IPS-18a (cell line): ENCODE measurements at regions not wholly inside any gene's neighbourhood (a gene's known extent, or its start where the extent isn't known, plus 50 kb on each side); places are given as distances from the start of the nearest gene placed in this dataset.

Source experiments
- H3K27ac ChIP-seq: one replicate; pipeline ENCODE4 v1.5.1; 2013; ENCODE audit warnings: low read length
- H3K27me3 ChIP-seq: one replicate; pipeline ENCODE4 v1.6.1; 2013; ENCODE audit warnings: mild to moderate bottlenecking, low read length; ENCODE audit not compliant: control insufficient read depth, insufficient read depth
- H3K36me3 ChIP-seq: one replicate; pipeline ENCODE4 v1.6.1; 2013; ENCODE audit warnings: low read depth, low read length; ENCODE audit not compliant: control insufficient read depth
- H3K4me1 ChIP-seq: one replicate; pipeline ENCODE4 v1.6.1; 2013; ENCODE audit warnings: low read depth, low read length; ENCODE audit not compliant: control insufficient read depth
- H3K4me3 ChIP-seq: one replicate; pipeline ENCODE4 v1.5.1; 2013; ENCODE audit warnings: low read length
- H3K9ac ChIP-seq: one replicate; pipeline ENCODE4 v1.6.1; 2013; ENCODE audit warnings: mild to moderate bottlenecking, low read length, moderate library complexity
- H3K9me3 ChIP-seq: one replicate; pipeline ENCODE4 v1.6.1; 2013; ENCODE audit warnings: low read depth, low read length; ENCODE audit not compliant: control insufficient read depth

DNA sequence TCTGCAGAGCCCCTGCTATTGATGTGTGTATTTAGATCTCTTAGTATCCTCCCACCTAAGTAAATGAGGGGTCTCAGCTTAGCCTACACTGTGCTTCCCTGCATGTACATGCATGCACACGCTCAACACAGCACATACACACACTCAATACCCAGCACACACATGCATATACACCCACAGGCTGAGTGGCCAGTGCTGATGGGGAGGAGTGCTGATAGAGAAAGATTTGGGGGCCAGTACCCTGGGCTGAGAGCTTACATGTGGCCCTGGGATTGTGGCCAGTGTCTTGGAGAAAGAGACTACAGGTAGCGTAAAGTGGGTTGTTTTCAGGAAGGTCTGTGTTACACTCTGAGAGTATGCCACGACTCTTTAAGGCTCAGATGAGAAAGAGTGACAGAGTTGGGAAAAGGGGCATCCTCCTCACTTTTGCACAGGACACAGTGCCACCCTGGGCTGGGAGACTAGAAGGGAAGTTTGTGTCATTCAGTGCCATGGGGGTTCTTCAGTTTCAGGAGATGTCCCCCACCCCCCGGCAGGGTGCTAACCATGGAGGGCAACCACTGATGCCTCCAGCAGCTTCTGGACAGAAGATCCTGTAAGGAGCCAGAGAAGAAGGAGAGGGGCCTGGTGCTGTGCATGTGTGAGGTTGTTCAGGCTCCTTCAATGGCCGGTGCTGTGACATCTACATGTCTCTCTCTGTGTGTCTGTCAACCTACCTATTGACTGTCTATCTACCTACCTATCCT is 166.8 kb downstream of the RHOU start:
- Histone ChIP-seq H3K27ac (no peak overlapping the region), H3K9ac (no peak overlapping the region), H3K27me3 (no peaks in the 10 kb centered on the region)

GRCh38 chr1:228902781-228903433 is 167.6 kb downstream of the RHOU start:
- no peak overlapping the region for H3K4me3 ChIP-seq
- no peaks in the 10 kb centered on the region for H3K36me3 ChIP-seq
- H3K4me1 ChIP-seq, result peaks cover 14% of the 10 kb centered on the region
- H3K27ac ChIP-seq, result no peak overlapping the region
- H3K9me3 ChIP-seq, result no peaks in the 10 kb centered on the region
- H3K27me3 ChIP-seq, result no peaks in the 10 kb centered on the region
- H3K9ac ChIP-seq, result no peak overlapping the region

More for the DNA sequence above, 166.8 kb downstream of the RHOU start:
- H3K4me3 ChIP-seq, result no peak overlapping the region
- no peaks in the 10 kb centered on the region for H3K9me3 ChIP-seq
- no peaks in the 10 kb centered on the region for H3K36me3 ChIP-seq
- peaks cover 14% of the 10 kb centered on the region for H3K4me1 ChIP-seq

DNA sequence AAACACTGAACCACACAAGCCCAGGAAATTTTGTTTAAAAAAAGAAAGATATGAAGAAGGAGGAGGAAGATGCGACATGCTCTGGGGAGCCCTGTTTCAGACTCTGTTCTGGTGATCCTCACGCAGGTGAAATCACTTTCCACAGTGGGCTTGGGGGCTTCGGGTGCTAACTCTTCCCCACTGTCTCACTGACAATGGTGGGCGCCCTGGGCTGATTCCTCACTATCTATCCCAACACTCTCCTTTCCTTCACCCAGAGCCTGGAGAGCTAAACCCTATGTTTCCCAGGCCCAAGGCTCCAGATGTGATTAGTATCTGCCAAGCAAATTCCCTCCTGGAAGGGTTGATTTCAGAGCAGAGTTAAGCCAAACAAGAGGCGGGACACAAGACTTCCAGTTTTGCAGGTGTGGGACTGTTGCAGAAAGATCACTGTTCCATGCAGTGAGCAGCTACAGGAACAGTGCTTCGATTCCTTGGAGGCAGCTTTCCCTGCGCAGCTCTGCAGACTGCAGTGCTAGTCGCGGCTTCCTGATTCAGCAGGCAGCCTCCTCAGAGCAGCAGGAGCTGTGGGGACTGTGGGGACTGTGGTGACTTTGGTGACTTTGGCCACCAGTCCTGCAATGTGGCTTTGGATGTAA is 168.3 kb downstream of the RHOU start:
- no peaks in the 10 kb centered on the region for H3K36me3 ChIP-seq
- H3K9ac ChIP-seq, result no peak overlapping the region
- H3K4me1 ChIP-seq, result peaks cover 14% of the 10 kb centered on the region
- no peaks in the 10 kb centered on the region for H3K27me3 ChIP-seq
- H3K9me3 ChIP-seq, result no peaks in the 10 kb centered on the region
- no peak overlapping the region for H3K27ac ChIP-seq
- no peak overlapping the region for H3K4me3 ChIP-seq

- H3K4me3 ChIP-seq, result no peak overlapping the region
- H3K4me1 ChIP-seq, result peaks cover 14% of the 10 kb centered on the region
- H3K27me3 ChIP-seq, result no peaks in the 10 kb centered on the region
- H3K9me3 ChIP-seq, result no peaks in the 10 kb centered on the region
- H3K36me3 ChIP-seq, result no peaks in the 10 kb centered on the region
- H3K27ac ChIP-seq, result no peak overlapping the region
- H3K9ac ChIP-seq, result no peak overlapping the region
These were observed 168.9 kb downstream of the RHOU start for GRCh38 chr1:228904222-228904621.

GRCh38 chr1:228905701-228906101 is 170.4 kb downstream of the RHOU start:
- no peaks in the 10 kb centered on the region for H3K27me3 ChIP-seq
- H3K9ac ChIP-seq, result no peak overlapping the region
- no peaks in the 10 kb centered on the region for H3K9me3 ChIP-seq
- H3K4me3 ChIP-seq, result no peak overlapping the region
- H3K27ac ChIP-seq, result no peak overlapping the region
- no peaks in the 10 kb centered on the region for H3K36me3 ChIP-seq
- H3K4me1 ChIP-seq, result peaks cover 6% of the 10 kb centered on the region

- H3K27ac ChIP-seq, result no peak overlapping the region
- no peak overlapping the region for H3K9ac ChIP-seq
- H3K27me3 ChIP-seq, result no peaks in the 10 kb centered on the region
- no peaks in the 10 kb centered on the region for H3K36me3 ChIP-seq
- no peak overlapping the region for H3K4me3 ChIP-seq
- H3K9me3 ChIP-seq, result no peaks in the 10 kb centered on the region
- peaks cover 3% of the 10 kb centered on the region for H3K4me1 ChIP-seq
These were observed 171.1 kb downstream of the RHOU start for GRCh38 chr1:228906223-228906860.

DNA sequence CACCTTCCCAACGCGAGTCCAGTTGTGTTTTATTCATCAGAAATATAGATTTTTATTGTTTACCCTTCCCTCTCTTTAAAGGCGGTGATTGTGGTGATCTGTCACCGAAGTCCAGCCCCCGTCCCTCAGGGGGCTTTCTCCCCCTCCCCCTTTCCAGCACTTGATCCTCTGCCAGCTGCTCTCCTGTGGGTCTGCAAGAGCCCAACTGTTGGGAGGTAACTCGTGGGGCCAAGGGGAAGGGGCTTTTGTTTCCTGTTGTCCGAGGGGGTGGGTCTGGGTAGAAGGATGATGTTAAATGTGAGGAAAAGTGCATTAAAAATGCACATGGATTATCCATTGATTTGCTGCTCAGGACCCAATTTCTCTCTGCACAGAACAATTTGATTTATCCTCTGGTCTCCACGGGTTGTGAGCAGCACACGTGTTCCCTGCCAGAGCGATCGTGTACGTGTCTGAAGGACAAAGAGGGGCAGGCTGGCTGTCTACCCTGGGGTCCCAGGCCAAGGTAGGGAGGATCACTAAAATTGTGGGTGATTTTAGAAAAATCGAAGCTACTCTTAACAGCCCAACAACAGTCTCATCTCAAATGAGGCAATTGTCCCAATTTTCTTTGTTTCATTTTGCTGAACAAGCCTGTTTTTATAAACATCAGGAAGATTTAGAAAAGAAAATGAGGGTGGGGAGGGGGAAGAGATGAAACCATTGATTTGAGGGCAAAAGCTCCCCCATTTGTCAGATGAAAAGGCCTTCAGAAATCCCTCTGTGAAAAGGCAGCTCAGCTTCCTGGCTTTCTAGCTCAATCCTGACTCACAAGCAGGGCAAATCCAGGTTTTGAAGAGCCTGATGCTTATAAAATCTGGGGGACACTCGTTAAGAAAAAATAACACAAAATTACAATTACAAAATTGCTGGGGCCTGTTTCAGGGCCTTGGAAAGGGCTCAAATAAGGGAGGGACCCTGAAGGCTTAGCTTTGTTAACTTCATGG is 176.2 kb downstream of the RHOU start:
- no peaks in the 10 kb centered on the region for H3K27me3 ChIP-seq
- H3K36me3 ChIP-seq, result no peaks in the 10 kb centered on the region
- H3K4me1 ChIP-seq, result peaks cover 23% of the 10 kb centered on the region
- H3K27ac ChIP-seq, result no peak overlapping the region
- H3K4me3 ChIP-seq, result no peak overlapping the region
- H3K9ac ChIP-seq, result no peak overlapping the region
- no peaks in the 10 kb centered on the region for H3K9me3 ChIP-seq

DNA sequence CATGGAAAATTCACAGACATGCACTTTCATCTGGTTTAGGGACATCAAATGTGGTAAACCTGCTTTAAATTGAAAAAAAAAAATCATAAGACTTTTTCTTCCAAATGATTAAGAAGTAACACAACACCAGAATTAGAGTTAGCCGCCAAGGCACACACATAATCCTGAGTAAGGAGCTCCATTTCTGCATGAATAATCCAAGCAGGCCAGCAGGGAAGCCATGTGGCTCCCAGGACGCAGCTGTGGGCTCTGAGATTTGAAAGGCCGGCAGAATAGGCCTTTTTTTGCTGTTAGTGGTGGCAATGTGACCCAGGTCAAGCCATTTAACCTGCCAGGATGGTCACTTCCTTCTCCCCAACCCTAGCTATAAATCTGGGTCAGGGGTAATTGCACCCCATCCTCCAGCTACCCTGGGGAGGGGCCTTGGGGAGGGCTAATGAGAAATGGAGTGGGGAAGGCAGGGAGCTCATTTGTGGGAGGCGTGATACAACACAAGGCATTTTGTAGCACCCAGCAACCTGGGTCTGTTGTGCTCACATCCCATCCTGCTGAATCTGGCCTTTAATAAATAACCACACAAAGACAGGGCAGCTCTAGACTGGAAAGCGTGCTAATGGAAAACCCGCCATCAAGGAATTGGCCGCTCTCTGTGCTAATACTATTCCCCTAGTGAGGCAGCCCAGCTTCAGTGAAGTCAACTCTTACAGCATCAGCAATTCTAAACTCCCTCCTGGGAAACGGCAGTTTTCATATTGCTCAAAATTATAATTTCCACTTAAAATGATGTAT is 178.5 kb downstream of the RHOU start:
- H3K4me3 ChIP-seq, result no peak overlapping the region

DNA sequence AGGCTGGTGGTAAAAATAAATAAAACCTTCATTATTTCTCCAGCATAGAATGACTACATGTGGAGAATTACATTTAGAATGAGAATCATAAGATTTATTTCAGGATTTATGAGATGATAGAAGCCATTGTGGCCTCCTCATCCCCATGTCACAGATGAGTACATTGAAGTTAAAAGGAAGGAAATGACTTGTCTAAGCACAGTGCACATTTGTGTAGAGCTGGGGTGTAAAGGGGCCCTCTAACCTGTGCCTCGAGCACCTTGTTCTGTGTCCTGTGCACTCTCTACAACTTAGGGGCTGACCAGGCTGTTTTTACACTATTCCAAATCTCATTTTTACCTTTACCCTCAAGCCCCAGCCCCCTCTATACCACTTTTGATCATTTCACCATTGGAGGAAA is 179.4 kb downstream of the RHOU start:
- no peak overlapping the region for H3K9ac ChIP-seq
- no peaks in the 10 kb centered on the region for H3K27me3 ChIP-seq
- peaks cover 23% of the 10 kb centered on the region for H3K4me1 ChIP-seq
- H3K9me3 ChIP-seq, result no peaks in the 10 kb centered on the region
- no peak overlapping the region for H3K27ac ChIP-seq
- H3K36me3 ChIP-seq, result no peaks in the 10 kb centered on the region
- no peak overlapping the region for H3K4me3 ChIP-seq

More for the DNA sequence above, 178.5 kb downstream of the RHOU start:
- no peaks in the 10 kb centered on the region for H3K9me3 ChIP-seq
- H3K9ac ChIP-seq, result no peak overlapping the region
- H3K36me3 ChIP-seq, result no peaks in the 10 kb centered on the region
- H3K4me1 ChIP-seq, result peaks cover 23% of the 10 kb centered on the region
- H3K27ac ChIP-seq, result no peak overlapping the region
- H3K27me3 ChIP-seq, result no peaks in the 10 kb centered on the region

DNA sequence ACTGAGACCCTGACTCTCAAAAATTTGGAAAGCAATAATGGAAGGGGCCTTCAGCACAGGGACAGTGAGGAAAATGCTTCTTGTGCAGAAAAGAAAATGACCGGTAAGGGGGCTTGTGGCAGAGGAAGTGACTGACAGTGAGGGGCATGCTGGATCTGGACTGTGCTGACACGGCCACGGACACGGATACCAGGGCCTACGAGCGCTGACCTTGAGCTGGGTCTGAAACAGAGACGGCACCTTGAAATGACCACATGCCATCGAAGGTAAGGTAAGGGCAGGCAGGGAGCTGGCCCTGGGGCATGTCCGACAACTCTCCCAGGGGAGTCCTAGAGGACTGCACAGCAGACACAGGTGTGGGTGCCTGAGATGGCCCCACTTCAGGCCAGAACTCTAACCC is 182.1 kb downstream of the RHOU start:
- Histone ChIP-seq H3K36me3 (no peaks in the 10 kb centered on the region), H3K9ac (no peak overlapping the region), H3K4me3 (no peak overlapping the region), H3K4me1 (peaks cover 11% of the 10 kb centered on the region), H3K27me3 (no peaks in the 10 kb centered on the region), H3K9me3 (no peaks in the 10 kb centered on the region), H3K27ac (no peak overlapping the region)
